GM19351 (cell line): ENCODE measurements at regions not wholly inside any gene's neighbourhood (a gene's known extent, or its start where the extent isn't known, plus 50 kb on each side); places are given as distances from the start of the nearest gene placed in this dataset.

Experiments
- ATAC-seq: cut with Tn5 transposase; IDR thresholded peaks from one replicate; pipeline ENCODE4 v1.9.1; 2021; ENCODE audit warnings: mild to moderate bottlenecking, moderate library complexity; ENCODE audit not compliant: unreplicated experiment

DNA sequence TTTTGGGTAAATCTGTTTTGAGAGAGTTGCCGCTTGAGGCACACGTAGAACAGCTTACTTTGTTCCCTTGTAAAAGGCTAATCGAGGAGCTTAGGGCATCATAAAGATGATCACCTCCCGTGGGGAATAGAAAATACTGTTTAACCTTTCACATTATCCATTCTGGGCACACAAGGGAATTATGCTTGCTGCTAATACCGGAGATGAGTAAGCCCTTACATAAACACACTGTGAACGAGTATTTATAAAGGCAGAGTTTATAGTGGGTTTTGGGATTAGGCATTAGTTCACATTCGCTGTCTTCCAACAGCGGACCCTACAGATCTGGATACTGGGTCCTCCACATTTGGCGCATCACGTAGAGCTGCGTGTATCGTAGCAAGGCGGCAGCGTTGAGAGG is 51.2 kb upstream of the CNTNAP4 start:
- no peak for ATAC-seq

- no peak for ATAC-seq
These were observed 50.7 kb upstream of the CNTNAP4 start for GRCh38 chr16:76226481-76226880.
